Panc1 (cell line): ENCODE measurements at regions not wholly inside any gene's neighbourhood (a gene's known extent, or its start where the extent isn't known, plus 50 kb on each side); places are given as distances from the start of the nearest gene placed in this dataset.

Experiments used
- ATAC-seq: fragments of 200-7000 bp; cut with Tn5 transposase; 2 replicates; pipeline ENCODE4 v1.9.1; 2020; ENCODE audit warnings: mild to moderate bottlenecking, moderate library complexity
- BruUV-seq: library from RNA; stranded (reverse); fragments of 400-500 nt; replicated peaks from 2 replicates; lab custom pipeline; 2021; lab: Mats Ljungman, UMichigan
- CTCF ChIA-PET: fragments of 300-600 bp; sonication (Branson Sonifier 250); formaldehyde crosslinking; loops from one replicate; lab custom pipeline; 2022; ENCODE audit warnings: antibody characterized with exemption; lab: Charles Lee
- POLR2A ChIA-PET: fragments of 300-600 bp; sonication (Branson Sonifier 250); formaldehyde crosslinking; loops from one replicate; lab custom pipeline; 2022; ENCODE audit warnings: antibody characterized with exemption; lab: Charles Lee
- DNase-seq: peaks from one replicate; pipeline ENCODE4 v3.0.0-alpha.2; 2010; ENCODE audit warnings: low read depth, low spot score
- H3K27ac ChIP-seq: 2 replicates; pipeline ENCODE4 v1.5.1; 2011; ENCODE audit warnings: mild to moderate bottlenecking, low read length, inconsistent platforms
- H3K27me3 ChIP-seq: fragments of 200-500 bp; sonication (Bioruptor generic); 2 replicates; pipeline ENCODE4 v1.6.0; 2014; ENCODE audit warnings: low read length, inconsistent platforms; ENCODE audit not compliant: control insufficient read depth, insufficient read depth
- H3K36me3 ChIP-seq: fragments of 200-500 bp; sonication (Bioruptor generic); 2 replicates; pipeline ENCODE4 v1.5.1; 2014; ENCODE audit warnings: inconsistent platforms, mild to moderate bottlenecking, low read length, moderate library complexity; ENCODE audit not compliant: control insufficient read depth, insufficient read depth
- H3K4me1 ChIP-seq: 2 replicates; pipeline ENCODE4 v1.5.1; 2011; ENCODE audit warnings: inconsistent platforms, mild to moderate bottlenecking, low read length, moderate library complexity; ENCODE audit not compliant: control insufficient read depth, insufficient read depth
- H3K4me3 ChIP-seq, 2 experiments: 2 replicates each; pipeline ENCODE4 v1.5.1; 2011 to 2012; ENCODE audit warnings: low read depth in 2 of 2, low read length in 2 of 2, mild to moderate bottlenecking in 2 of 2, inconsistent platforms in 1 of 2, moderate library complexity in 1 of 2
- H3K9me3 ChIP-seq: fragments of 200-500 bp; sonication (Bioruptor generic); 2 replicates; pipeline ENCODE4 v1.5.1; 2014; ENCODE audit warnings: low read depth, mild to moderate bottlenecking, inconsistent platforms, low read length, moderate library complexity; ENCODE audit not compliant: control insufficient read depth, insufficient read depth
- POLR2AphosphoS5 ChIP-seq: IDR thresholded peaks from 2 replicates; pipeline ENCODE4 v1.6.1; 2012; ENCODE audit warnings: mild to moderate bottlenecking, low read depth, low read length, moderate library complexity
- REST ChIP-seq, 2 experiments: IDR thresholded peaks; 2 replicates each; pipeline ENCODE4 v1.6.1; 2011 to 2012; ENCODE audit warnings: low read depth in 2 of 2, control low read depth in 1 of 2, low read length in 1 of 2, mild to moderate bottlenecking in 1 of 2, moderate library complexity in 1 of 2; ENCODE audit not compliant: insufficient read depth in 1 of 2
- SIN3A ChIP-seq: IDR thresholded peaks from 2 replicates; pipeline ENCODE4 v1.6.1; 2012; ENCODE audit warnings: low read depth, mild to moderate bottlenecking, low read length, moderate library complexity, borderline replicate concordance; ENCODE audit not compliant: insufficient read depth
- TCF7L2 ChIP-seq: IDR thresholded peaks from 2 replicates; pipeline ENCODE4 v1.6.1; 2011; ENCODE audit warnings: mild to moderate bottlenecking, low read depth, low read length, inconsistent platforms
- in situ Hi-C: cut with HindIII; loops from 2 replicates; pipeline ENCODE4 v1.10.0; 2016; ENCODE audit warnings: low sequenced_read_pairs, low pct_unique_long_range_greater_than_20kb
- intact Hi-C: fragments of 100-400 bp; cut with micrococcal nuclease; formaldehyde crosslinking; loops from one replicate; pipeline ENCODE4 v1.10.0; 2022; ENCODE audit not compliant: unreplicated experiment
- TF ChIP-seq, protein P1 (sequence below): fragments of 450-650 bp; IDR thresholded peaks from 2 replicates; pipeline ENCODE4 v1.5.1; 2017; ENCODE audit warnings: mild to moderate bottlenecking

- no peaks in the 10 kb centered on the region for H3K27me3 ChIP-seq
- DNase-seq, result no peak
- H3K36me3 ChIP-seq, result no peaks in the 10 kb centered on the region
- H3K27ac ChIP-seq, result no peak overlapping the region
- no peaks in the 10 kb centered on the region for H3K4me1 ChIP-seq
- no TSS peak for BruUV-seq
- no peaks in the 10 kb centered on the region for H3K9me3 ChIP-seq
- intact Hi-C loops (no loop called here), in situ Hi-C loops (no loop called here)
- ChIA-PET POLR2A (no interaction called here), CTCF (no interaction called here)
- TF ChIP-seq TCF7L2 (no peak), REST (IDR thresholded peaks at IDR 0.05; ENCODE audit: insufficient read depth in 1 of 2, low read depth in 2 of 2, low read length in 1 of 2) (no peak), POLR2AphosphoS5 (no peak), SIN3A (no peak)
- TF ChIP-seq, protein P1, sequence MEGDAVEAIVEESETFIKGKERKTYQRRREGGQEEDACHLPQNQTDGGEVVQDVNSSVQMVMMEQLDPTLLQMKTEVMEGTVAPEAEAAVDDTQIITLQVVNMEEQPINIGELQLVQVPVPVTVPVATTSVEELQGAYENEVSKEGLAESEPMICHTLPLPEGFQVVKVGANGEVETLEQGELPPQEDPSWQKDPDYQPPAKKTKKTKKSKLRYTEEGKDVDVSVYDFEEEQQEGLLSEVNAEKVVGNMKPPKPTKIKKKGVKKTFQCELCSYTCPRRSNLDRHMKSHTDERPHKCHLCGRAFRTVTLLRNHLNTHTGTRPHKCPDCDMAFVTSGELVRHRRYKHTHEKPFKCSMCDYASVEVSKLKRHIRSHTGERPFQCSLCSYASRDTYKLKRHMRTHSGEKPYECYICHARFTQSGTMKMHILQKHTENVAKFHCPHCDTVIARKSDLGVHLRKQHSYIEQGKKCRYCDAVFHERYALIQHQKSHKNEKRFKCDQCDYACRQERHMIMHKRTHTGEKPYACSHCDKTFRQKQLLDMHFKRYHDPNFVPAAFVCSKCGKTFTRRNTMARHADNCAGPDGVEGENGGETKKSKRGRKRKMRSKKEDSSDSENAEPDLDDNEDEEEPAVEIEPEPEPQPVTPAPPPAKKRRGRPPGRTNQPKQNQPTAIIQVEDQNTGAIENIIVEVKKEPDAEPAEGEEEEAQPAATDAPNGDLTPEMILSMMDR, result no peak
- H3K4me3 ChIP-seq, result no peak overlapping the region
- ATAC-seq, result no peak
These were observed 470.5 kb upstream of the SALL1 start for GRCh38 chr16:51621610-51622009.

GRCh38 chr16:51615141-51615540 is 464.1 kb upstream of the SALL1 start:
- Histone ChIP-seq H3K9me3 (no peaks in the 10 kb centered on the region), H3K4me3 (no peak overlapping the region), H3K27me3 (no peaks in the 10 kb centered on the region), H3K36me3 (no peaks in the 10 kb centered on the region), H3K27ac (no peak overlapping the region), H3K4me1 (no peaks in the 10 kb centered on the region)
- POLR2A ChIA-PET, result no interaction called here
- TF ChIP-seq REST (IDR thresholded peaks at IDR 0.05; ENCODE audit: insufficient read depth in 1 of 2, low read depth in 2 of 2, low read length in 1 of 2), result no peak
- TF ChIP-seq POLR2AphosphoS5, result no peak
- no peak for TF ChIP-seq SIN3A
- no peak for TF ChIP-seq TCF7L2
- TF ChIP-seq, protein P1, result no peak
- CTCF ChIA-PET, result no interaction called here
- DNase-seq (no peak), ATAC-seq (no peak)
- intact Hi-C loops, result no loop called here
- no TSS peak for BruUV-seq
- in situ Hi-C loops, result no loop called here
